ENCODE measurements at regions not wholly inside any gene's neighbourhood (a gene's known extent, or its start where the extent isn't known, plus 50 kb on each side); places are given as distances from the start of the nearest gene placed in this dataset.

GRCh38 chr7:25777969-25778708 is 373.9 kb upstream of the NFE2L3 start:
- DNase-seq (ENCODE audit: low read depth) = no peak

DNA sequence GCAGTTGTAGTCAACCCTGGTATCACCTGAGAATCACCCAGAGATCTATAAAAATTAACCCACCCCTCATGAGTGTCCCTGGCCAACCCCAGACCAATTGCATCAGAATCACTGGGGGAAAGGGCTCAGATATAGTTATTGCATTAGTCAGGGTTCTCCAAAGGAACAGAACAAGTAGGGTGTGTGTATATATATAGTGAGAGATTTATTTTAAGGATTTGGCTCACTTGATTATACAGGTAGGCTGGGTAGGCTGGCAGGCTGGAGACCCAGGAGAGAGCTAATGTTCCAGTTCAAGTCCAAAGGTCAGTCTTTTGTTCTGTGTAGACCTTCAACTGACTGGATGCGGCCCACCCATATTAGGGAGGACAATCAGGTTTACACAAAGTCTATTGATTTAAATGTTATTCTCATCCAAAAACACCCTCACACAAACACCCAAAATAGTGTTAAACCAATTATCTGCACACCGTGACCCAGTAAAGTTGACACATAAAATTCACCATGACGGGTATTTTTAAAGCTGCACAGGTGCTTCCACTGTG is 372.9 kb upstream of the NFE2L3 start:
- no peak for DNase-seq (ENCODE audit: low read depth)

- DNase-seq (ENCODE audit: low read depth) = peak; percentile 19
Observed at GRCh38 chr7:25780904-25781303, 371.1 kb upstream of the NFE2L3 start.

GRCh38 chr7:25781704-25782103 is 370.3 kb upstream of the NFE2L3 start:
- no peak for DNase-seq (ENCODE audit: low read depth)

- no peak for DNase-seq (ENCODE audit: low read depth)
Observed at GRCh38 chr7:25786936-25787335, 365.1 kb upstream of the NFE2L3 start.

DNA sequence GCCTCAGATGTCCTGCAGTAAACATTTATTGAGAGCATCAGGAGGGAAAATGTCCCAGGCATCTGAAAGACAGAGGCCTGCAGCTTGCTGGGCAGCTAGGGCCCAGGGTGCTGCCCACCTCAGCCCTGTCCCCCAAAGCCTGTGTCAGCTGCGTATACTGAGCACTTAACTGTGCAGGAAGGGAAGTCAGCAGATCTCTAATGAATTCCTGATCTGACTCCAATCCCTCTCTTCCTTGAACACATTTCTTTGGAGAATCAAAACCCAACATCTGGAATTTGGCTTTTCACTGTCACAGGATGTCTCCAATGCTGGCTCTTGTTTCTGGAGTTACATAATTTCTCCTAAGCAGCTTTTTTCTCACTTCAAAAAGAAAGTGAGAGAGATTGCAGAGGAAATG is 364.7 kb upstream of the NFE2L3 start:
- no peak for DNase-seq (ENCODE audit: low read depth)

GRCh38 chr7:25788371-25788770 is 363.6 kb upstream of the NFE2L3 start:
- no peak for DNase-seq (ENCODE audit: low read depth)

GRCh38 chr7:25788961-25789620 is 362.9 kb upstream of the NFE2L3 start:
- DNase-seq (ENCODE audit: low read depth) = no peak

DNA sequence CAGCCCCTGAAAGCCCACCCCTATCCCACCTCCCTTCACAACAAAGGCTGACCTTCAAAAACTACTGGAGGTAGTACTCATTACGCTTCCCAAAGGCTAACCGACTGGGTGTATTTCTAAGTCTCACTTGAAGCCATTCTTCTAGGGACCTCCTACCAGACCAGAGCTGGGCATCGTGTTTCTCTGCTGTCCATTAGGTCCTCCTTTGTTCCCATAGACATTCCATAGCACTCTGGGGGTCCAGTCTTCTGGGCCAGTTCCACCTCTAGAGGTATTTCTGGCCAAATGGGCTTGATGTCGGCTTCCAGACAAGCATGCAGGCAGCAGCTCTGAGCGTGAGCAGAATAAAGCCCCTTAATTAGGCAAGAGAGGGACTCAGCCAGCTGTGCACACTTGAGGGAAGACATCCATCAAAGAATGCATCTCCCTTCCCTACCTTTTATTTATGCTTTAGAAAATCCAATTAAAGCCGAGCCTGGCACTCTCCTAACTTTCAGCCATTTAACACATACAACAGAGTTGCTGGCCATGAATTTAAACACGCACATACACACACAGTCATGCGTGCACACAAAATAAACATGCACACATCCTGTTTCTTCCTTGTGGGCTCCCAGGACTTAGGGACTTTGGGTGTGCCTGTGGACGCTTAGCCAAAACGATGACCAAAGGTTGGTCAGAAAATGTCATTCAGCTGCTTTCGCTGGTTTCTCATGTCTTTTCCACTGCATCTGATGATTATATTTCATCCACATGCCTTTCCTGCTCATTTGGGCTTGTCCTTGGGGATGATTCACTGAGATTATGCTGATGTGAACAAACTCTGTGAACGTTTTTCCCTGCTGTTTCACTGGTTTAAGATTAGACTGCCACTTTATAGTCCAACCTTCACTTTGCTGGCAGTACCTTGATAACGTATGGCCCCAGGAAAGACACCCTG is 362.0 kb upstream of the NFE2L3 start:
- no peak for DNase-seq (ENCODE audit: low read depth)

GRCh38 chr7:25790963-25791362 is 361.0 kb upstream of the NFE2L3 start:
- no peak for DNase-seq (ENCODE audit: low read depth)

GRCh38 chr7:25792586-25792985 is 359.4 kb upstream of the NFE2L3 start:
- no peak for DNase-seq (ENCODE audit: low read depth)

DNA sequence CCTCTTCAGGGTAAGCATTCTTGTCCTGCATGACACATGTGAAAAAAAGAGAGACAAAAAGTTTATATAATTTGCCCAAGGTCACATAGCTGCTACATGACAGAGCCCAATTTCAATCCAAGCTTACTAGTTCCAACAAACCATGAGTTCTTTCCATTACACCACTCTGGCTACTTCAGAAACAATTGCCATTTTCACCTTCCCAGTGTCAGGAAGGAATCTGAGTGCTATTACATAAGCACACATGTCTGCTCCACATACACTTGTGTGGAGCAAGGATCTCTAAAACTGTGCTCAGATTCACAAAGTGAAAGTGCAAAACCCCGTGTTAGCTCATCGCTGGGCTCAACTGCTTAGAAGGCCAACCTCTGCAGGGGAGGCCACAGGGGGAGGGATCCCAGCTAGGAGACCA is 356.2 kb upstream of the NFE2L3 start:
- DNase-seq (ENCODE audit: low read depth) = peak; percentile 49

DNA sequence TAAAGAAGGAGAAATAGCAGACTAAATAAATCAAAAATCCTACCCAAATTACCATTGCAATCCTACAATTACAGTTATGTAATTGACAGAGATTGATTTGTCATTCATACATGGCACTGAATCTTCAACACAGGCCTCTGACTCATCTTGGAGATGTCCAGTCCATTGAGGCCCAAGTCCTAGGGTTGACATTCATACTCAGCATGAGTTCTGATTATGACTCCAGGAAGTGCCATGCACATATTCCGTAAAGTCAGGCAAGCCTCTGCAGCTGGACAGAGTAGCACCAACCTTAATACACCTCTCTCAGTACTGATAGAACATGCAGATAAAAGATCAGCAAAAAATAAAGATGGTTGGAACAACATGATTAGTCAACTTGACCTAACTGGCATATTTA is 353.7 kb upstream of the NFE2L3 start:
- DNase-seq (ENCODE audit: low read depth) = no peak

- DNase-seq (ENCODE audit: low read depth) = no peak
Observed at GRCh38 chr7:25801214-25801613, 350.8 kb upstream of the NFE2L3 start.

DNA sequence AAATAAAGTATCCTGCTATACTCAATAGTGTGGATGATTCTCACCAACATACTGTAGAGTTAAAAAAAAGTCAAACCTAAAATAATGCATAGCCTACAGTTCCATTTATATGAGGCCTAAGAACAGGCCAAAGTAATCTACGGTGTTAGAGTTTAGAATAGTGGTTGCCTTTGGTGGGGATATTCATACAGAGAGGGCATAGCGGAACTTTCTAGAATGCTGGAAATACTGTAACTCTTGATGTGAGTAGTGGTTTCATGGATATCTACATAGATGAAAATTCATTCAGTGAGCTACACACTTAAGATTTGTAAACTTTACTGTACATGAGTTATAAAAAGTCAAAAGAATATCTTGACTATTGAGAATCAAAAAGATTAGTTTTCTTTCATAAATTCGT is 349.9 kb upstream of the NFE2L3 start:
- DNase-seq (ENCODE audit: low read depth) = no peak

GRCh38 chr7:25802473-25802872 is 349.5 kb upstream of the NFE2L3 start:
- DNase-seq (ENCODE audit: low read depth) = no peak

- DNase-seq (ENCODE audit: low read depth) = no peak
Observed at GRCh38 chr7:25803117-25803887, 348.7 kb upstream of the NFE2L3 start.

DNA sequence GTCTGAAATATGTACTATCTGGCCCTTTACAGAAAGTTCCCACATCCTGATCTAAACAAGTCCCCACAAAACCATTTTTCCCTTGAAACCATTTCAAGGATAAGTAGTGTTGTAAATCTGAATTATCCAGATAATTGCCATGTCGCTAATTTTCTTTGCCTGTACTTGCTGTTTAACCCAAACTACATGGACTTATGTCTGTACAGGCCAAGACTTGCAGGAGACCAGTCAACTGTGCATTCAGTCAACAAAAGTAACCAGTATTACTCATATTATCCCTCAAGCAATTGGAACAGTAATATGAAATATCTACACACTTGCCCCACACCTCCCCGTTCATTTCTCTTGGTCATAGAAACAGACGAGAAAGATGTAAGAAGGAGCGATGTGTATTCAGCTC is 347.8 kb upstream of the NFE2L3 start:
- no peak for DNase-seq (ENCODE audit: low read depth)

GRCh38 chr7:25805027-25805687 is 346.8 kb upstream of the NFE2L3 start:
- DNase-seq (ENCODE audit: low read depth) = no peak

DNA sequence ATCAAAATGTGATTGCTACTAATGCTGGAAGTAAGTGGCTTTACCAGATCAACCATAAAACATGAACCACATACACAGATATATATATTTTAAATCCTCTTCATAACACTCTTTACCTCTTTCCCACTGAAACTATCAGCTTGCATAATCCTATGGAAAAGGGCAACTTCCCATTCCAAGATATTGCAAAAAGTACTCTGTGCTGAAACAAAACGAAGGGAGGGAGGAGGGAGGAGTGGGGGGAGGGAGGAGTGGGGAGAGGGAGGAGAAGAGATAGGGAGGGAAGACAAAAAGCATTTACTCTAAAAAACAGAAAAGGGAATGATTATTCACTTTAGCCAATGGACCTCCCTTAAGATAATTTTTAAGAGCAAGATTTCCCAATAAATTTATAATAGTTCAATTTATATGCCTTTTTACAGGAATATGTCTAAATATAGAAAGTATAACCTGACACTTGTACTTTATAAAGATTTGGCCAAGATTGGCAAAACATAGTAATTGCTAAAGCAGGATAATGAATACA is 344.8 kb upstream of the NFE2L3 start:
- no peak for DNase-seq (ENCODE audit: low read depth)

GRCh38 chr7:25809441-25809840 is 342.6 kb upstream of the NFE2L3 start:
- DNase-seq (ENCODE audit: low read depth) = no peak

All from Daoy (cell line).